GM18909 (cell line): ENCODE measurements at regions not wholly inside any gene's neighbourhood (a gene's known extent, or its start where the extent isn't known, plus 50 kb on each side); places are given as distances from the start of the nearest gene placed in this dataset.

ENCODE experiments used
- ATAC-seq: cut with Tn5 transposase; IDR thresholded peaks from one replicate; pipeline ENCODE4 v1.9.1; 2021; ENCODE audit warnings: mild to moderate bottlenecking; ENCODE audit not compliant: unreplicated experiment, poor library complexity

DNA sequence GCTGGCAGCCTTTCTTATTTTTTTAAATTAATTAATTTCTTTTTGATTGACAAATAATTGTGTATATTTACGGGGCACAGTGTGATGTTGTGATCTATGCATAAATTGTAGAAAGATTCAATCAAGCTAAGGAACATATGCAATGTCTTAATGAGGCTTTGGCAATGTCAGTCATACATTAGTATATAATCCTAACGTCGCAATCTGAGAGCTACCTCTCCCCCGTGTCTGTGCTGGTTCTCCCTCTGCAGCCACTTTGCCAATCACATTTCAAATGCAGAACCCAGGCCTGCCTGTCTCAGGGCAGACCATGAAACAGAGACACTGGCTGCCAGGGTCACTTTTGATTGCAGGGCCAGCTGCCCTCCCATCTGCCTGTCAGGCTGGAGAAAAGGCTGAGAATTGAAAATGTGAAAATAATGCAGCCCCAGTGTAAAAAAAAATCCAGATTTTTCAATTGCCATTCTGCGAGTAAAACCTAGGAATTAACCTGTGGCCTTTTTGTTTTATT, 56.3 kb downstream of the SLC24A2 start:
- ATAC-seq: no peak

DNA sequence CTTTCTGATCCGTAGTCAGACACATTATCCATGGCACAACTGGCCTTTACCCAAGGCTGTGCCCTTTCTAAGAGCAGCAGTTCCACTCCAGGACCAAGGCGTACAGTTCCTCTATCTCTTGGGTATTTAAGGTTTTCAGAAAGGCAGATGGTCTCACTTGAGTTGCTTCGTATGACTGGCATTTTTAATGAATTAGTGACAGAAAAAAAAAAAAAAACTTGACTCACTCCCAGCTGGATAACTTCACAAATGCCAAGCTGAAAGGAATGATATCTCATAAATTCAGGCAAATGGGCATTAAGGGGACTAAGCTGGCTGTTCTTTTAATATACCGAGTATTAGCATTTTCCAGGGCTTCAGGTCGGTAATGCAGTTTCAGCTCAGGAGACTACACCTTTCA, 60.7 kb downstream of the SLC24A2 start:
- ATAC-seq: no peak

DNA sequence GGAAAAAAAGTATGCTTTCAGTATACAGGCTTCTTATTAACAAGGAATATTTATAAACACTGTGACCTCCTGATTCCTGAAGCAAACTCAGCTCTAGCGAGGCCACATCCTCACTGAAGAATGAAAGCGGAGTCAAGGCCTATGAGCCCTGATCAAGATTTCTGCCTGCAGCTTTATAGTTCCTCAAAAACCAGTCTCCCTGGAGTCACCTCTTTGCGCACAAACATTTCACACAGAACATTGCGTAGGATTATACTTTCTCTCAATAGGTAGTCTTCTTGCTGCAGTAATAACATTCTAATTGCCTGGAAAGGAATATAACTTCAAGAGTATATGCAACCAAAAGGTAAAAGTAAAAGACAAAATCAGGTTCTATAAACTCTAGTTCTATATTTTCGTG, 62.9 kb downstream of the SLC24A2 start:
- no peak for ATAC-seq

- no peak for ATAC-seq
Measured at GRCh38 chr9:19720377-19720776, 68.5 kb downstream of the SLC24A2 start.

- ATAC-seq: no peak
Measured at GRCh38 chr9:19703702-19704101, 85.1 kb downstream of the SLC24A2 start.

DNA sequence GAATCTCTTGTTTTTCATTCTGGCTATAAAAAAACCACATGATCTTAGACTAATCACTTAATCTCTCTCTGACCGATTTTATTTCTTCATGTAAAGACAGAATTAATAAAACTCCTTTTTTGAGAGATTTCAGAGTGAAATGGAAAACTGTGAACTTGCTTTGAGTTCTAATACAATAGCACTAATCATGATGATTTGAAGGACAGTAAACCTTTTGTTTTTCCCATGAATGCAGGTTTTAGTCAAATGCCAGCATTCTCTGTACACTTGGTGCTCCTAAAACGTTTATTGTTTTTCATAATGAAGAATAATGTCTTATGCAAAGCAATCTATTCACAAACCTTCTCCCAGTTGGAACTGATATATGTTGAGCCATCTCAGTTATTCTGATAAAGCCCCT, 86.8 kb downstream of the SLC24A2 start:
- ATAC-seq: no peak

DNA sequence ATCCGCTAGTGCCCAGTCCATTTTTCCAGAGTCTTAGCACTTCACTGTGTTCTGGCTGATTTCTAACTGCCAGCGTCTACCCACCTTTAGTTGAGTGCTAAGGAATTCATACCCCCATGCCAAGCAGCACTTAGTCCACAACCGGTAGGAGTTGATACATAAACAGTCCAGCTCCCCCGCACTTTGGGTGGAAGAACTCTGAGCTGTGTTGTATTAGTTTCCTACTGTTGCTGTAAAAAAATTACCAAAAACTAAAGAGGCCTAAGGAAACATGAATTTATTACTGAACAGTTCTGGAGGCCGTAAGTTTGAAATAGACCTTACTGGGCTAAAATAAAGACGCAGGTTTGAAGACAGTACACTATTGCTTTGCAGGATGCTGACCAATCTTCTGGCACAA, 87.6 kb downstream of the SLC24A2 start:
- ATAC-seq: no peak

DNA sequence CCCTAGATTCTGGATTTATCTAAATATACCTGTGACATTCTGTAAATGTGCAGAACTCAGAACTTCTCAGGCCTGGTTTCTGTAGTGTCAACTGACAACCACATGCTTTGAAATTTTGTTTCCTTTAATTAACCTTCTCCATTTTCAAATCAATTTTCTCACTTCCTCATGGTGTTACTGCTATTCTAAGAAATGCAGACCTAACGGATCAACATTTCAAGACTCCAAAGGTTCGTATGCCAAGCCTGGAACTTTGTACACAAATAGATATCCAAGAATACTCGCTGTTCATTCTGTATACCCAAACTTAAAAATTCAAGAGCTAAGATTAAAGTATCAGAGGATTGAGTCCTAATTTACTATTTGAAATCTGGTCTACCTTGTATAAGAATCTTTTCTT, 88.1 kb downstream of the SLC24A2 start:
- ATAC-seq: no peak

DNA sequence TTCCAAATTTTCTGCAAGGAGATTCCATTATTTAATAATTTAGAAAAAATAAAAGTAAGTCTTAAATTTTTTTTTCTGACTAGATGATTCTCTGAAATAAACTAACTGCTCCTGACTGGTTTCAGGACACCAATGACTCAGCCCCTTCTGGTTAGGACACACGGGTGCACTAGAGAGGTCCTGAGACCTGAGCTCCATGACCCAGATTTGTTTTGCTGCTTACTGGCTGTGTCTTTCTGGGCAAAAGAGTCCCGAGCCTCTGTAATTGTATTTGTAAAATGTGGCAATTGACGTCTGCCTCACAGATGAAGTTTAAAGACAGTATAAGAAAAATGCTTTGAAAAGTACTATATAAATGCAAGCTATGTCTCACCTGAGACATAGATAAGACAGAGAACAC, 89.1 kb downstream of the SLC24A2 start:
- no peak for ATAC-seq

DNA sequence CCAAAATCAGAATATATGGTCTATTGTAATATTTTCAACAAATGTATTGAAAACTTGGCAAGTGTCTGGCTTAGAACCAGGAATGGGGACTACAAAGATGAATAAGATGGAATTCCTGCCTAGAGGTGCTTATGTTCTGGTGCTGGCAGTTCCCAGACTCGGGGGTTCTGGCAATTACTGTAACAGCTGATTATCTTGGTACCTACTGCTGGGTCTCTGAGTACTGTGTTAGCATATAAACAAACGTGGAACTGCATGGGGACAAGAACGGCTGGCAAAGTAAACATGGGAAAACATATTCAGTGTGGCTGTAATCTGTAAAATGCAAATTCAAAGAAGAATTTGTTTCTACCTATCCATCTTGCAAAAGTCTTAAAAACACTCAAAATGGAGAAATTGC, 89.9 kb downstream of the SLC24A2 start:
- no peak for ATAC-seq

- ATAC-seq: no peak
Measured at GRCh38 chr9:19694601-19695000, 94.2 kb downstream of the SLC24A2 start.

GRCh38 chr9:19690128-19690527, 98.7 kb downstream of the SLC24A2 start:
- ATAC-seq: no peak

DNA sequence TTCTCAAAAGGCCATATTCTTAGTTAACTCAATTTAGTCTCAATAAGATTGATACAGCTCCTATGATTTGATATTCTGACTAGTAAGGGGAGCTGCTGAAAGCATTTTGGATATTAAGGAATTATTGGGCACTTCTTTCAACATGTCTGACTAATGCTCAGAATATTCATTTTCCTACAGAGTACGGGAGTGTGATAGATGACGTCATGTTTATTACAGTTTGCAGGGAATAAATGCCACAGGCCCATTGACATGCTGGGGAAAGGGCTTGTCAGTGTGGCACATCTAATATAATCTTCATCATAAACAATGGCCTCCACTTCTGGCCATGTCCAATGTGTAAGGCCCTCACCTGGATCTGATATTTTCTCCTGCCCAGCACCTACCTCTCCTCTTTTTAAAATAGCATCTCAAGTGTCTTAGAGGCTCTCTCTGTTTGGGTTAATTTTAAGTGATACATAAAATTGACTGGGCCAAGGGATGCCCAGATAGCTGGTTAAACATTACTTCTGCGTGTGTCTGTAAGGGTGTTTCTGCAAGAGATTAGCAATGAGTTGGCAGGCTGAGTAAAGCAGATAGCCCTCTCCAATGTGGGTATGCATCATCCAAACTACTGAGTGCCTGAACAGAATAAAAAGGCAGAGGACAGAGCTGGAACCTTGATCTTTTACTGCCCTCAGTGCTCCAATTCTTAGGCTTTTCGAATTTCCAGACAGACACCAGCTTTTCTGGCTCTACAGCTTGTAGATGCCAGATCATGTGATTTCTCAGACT, 99.3 kb downstream of the SLC24A2 start:
- no peak for ATAC-seq

DNA sequence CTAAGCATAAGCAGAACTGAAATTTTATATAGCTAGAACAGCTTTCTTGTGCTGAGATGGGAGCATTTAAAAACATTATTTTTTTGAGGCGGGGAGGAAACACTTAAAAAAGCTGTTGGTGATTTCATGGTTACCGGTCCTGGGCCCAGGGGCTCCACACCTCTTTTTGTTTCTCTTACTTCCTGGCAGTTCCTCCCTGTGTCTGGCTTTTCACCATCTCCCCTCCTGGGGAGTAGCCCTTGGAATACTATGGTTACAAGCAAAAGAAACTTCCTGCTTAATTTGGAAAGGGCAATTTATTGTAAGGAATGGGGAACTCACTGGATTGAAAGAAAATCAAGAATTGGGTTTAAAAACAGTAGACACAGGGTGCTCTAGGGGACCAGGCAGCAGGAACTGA, 105.1 kb downstream of the SLC24A2 start:
- ATAC-seq: no peak

GRCh38 chr9:19682397-19682796, 106.4 kb downstream of the SLC24A2 start:
- ATAC-seq: no peak

DNA sequence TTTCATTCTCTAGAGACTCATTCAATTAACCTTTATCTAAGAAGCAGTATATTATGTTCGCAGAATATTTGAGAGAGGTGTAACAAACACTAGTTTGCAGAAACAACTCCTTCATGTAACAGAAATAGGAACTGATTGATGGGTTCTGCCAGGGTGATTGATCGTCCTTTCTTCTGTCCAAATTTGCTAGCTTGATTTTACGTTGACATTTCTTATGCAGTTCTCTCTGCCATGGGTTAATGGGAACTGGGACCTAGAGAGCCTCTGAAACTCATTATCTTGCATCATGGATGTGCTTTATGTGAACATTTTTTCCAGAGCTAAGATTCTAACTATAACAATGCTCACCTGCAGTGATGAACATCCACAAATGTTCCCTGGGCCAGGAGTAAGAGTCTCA, 107.0 kb downstream of the SLC24A2 start:
- ATAC-seq: no peak

- ATAC-seq: no peak
Measured at GRCh38 chr9:19677924-19678323, 110.9 kb downstream of the SLC24A2 start.

DNA sequence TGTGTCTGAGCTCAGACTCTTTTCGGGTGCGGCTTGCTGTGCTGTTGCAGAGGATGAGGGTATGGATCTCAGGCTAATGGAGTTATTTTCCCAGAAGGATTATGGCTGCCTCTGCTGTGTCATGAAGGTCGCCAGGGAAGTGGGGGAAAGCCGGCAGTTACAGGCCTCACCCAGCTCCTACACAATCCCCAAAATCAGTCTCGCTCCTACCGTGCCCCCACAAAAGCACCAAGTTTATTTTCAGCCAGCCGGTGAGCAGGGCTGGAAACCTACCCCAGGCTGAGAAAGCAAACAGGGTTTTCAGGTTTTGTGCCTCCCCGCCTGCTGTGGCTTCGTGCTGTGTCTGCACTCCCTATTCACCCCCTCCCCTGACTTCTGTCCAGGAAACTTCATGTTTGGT, 113.3 kb downstream of the SLC24A2 start:
- ATAC-seq: no peak

GRCh38 chr9:19666575-19666974, 122.3 kb downstream of the SLC24A2 start:
- no peak for ATAC-seq

DNA sequence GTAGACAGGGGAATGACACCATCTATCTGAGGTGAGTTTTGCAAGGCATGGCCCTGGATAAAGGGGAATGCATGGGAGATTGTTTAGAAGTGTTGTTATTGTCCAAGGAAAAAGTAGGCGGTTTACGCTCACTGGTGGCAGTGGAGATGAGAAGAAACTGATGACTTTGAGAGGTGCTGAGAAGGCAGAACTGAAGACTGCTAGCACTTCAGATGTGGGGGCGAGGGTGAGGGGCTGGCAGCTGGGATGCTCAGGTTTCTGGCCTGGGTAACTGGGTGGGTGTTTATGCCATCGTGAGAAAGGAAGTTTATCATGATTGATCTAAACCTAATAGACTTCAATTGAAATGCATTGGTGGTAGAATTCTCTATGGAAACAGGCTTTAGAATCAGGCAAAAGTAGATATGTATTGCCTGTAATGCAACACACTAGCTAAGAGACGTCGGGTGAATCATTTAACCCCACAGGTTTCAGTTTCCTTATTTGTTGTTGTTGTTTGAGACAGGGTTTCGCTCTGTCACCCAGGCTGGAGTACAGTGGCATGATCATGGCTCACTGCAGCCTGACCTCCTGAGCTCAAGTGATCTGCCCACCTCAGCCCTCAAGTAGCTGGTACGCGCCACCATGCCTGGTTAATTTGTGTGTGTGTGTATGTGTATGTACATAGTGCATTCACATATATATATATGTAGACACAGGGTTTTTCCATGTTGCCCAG, 123.5 kb downstream of the SLC24A2 start:
- ATAC-seq: peak; percentile 100

- ATAC-seq: no peak
Measured at GRCh38 chr9:19663570-19663969, 125.3 kb downstream of the SLC24A2 start.

DNA sequence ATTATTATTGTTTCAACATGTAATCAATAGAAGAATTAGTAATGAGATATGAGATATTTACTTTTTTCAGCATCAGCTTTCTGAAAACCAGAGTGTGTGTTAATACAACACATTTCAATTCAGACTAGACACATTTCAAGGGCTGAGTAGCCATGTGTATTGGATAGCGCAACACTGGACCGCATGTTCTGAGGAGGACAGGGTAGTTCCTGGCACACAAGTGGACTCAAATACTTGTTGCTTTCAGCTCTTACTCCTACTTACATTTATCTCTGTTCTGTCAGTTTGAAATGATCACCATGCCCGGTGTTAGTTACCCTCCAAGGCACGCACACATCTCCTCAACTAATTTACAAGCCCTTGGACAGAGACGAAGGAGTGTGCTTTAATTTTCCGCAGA, 126.6 kb downstream of the SLC24A2 start:
- no peak for ATAC-seq
